ENCODE measurements at regions not wholly inside any gene's neighbourhood (a gene's known extent, or its start where the extent isn't known, plus 50 kb on each side); places are given as distances from the start of the nearest gene placed in this dataset.

- Histone ChIP-seq H3K27me3 (no peaks in the 10 kb centered on the region), H3K36me3 (no peaks in the 10 kb centered on the region), H3K9me3 (no peaks in the 10 kb centered on the region), H3K4me3 (no peak overlapping the region), H3K27ac (no peak overlapping the region), H3K4me1 (peaks cover 0 to 7% (median 0%) of the 10 kb centered on the region in 3 donors)
- 76 to 100% methylated on average over 2 to 14 of the region's 17 CpGs for WGBS, 2 donors (ENCODE audit: low coverage in 1 of 2)
- no peak for ATAC-seq
- no peak for TF ChIP-seq POLR2A (IDR thresholded peaks at IDR 0.05)
- TF ChIP-seq EP300 (IDR thresholded peaks at IDR 0.05): no peak
- TF ChIP-seq POLR2AphosphoS5 (IDR thresholded peaks at IDR 0.05): no peak
- no peak for TF ChIP-seq CTCF (IDR thresholded peaks at IDR 0.05)
Observed at GRCh38 chr13:24006520-24007248, 109.4 kb upstream of the C1QTNF9B start.

- no peaks in the 10 kb centered on the region for H3K27me3 ChIP-seq
- no peak overlapping the region for H3K27ac ChIP-seq
- H3K4me3 ChIP-seq: no peak overlapping the region
- ATAC-seq: no peak
- H3K9me3 ChIP-seq: no peaks in the 10 kb centered on the region
- peaks cover 0 to 7% (median 0%) of the 10 kb centered on the region in 3 donors for H3K4me1 ChIP-seq
- WGBS, 2 donors (ENCODE audit: low coverage in 1 of 2): 88 to 93% methylated on average over 1 to 3 of the region's 9 CpGs
- no peaks in the 10 kb centered on the region for H3K36me3 ChIP-seq
- TF ChIP-seq POLR2AphosphoS5 (IDR thresholded peaks at IDR 0.05) (no peak), EP300 (IDR thresholded peaks at IDR 0.05) (no peak), POLR2A (IDR thresholded peaks at IDR 0.05) (no peak), CTCF (IDR thresholded peaks at IDR 0.05) (no peak)
Observed at GRCh38 chr13:24007979-24008620, 110.8 kb upstream of the C1QTNF9B start.

DNA sequence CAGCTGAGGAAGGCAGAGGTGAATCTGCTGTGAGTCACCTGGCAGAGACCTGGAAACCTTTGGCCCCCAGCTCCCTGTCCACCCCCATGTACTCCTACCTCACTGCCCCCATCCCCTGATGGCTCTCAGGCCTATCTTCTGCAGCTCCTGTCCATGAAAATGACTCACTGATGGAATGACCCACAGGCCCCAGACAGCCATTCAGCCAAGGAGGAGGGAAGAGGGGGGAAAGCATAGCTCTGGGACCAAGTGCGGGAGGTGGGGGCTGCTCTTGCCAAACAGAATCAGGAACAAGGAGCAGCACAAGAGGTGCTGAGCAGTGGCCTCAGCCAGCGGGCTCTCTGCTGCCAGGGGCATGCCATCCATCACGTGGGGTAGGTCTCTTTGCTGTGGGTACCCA lies 111.4 kb upstream of the C1QTNF9B start:
- Histone ChIP-seq H3K9me3 (no peaks in the 10 kb centered on the region), H3K4me3 (no peak overlapping the region), H3K27ac (no peak overlapping the region), H3K36me3 (no peaks in the 10 kb centered on the region), H3K27me3 (no peaks in the 10 kb centered on the region), H3K4me1 (peaks cover 0 to 7% (median 0%) of the 10 kb centered on the region in 3 donors)
- ATAC-seq: no peak
- no peak for TF ChIP-seq POLR2A (IDR thresholded peaks at IDR 0.05)
- no peak for TF ChIP-seq EP300 (IDR thresholded peaks at IDR 0.05)
- TF ChIP-seq POLR2AphosphoS5 (IDR thresholded peaks at IDR 0.05): no peak
- TF ChIP-seq CTCF (IDR thresholded peaks at IDR 0.05): no peak
- no CpG with 5 or more reads among the region's 3 CpGs for WGBS, 2 donors (ENCODE audit: low coverage in 1 of 2)

DNA sequence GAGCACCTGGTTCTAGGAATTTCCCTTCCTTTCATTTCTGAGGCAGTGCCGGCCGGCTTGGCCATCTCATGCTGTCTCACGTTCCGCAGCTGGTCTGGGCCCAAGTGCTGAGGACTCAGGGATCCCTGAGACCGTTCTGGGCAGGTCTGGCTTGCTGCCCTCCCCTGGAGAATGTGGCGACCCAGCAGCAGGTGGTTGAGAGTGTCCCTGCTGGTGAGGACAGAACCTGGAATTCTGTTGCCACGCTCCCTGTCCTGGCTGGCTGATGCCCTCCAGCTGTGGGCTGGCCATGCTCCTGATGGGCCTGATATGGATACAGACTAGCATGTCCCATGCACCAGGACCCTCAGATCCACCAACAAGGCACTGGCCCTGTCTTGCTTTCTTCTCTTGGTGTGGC lies 114.0 kb upstream of the C1QTNF9B start:
- Histone ChIP-seq H3K4me1 (no peaks in the 10 kb centered on the region), H3K9me3 (no peaks in the 10 kb centered on the region), H3K4me3 (no peak overlapping the region), H3K36me3 (no peaks in the 10 kb centered on the region), H3K27me3 (no peaks in the 10 kb centered on the region), H3K27ac (no peak overlapping the region)
- no peak for TF ChIP-seq CTCF (IDR thresholded peaks at IDR 0.05)
- no peak for TF ChIP-seq POLR2A (IDR thresholded peaks at IDR 0.05)
- no peak for TF ChIP-seq EP300 (IDR thresholded peaks at IDR 0.05)
- TF ChIP-seq POLR2AphosphoS5 (IDR thresholded peaks at IDR 0.05): no peak
- ATAC-seq: no peak
- WGBS, 2 donors (ENCODE audit: low coverage in 1 of 2): no CpG with 5 or more reads among the region's 7 CpGs

- TF ChIP-seq POLR2A (IDR thresholded peaks at IDR 0.05): no peak
- Histone ChIP-seq H3K4me1 (no peaks in the 10 kb centered on the region), H3K27me3 (no peaks in the 10 kb centered on the region), H3K4me3 (no peak overlapping the region), H3K9me3 (no peaks in the 10 kb centered on the region), H3K27ac (no peak overlapping the region), H3K36me3 (no peaks in the 10 kb centered on the region)
- no peak for ATAC-seq
- WGBS, 2 donors (ENCODE audit: low coverage in 1 of 2): 81% methylated on average over 4 of the region's 10 CpGs; no CpG with 5 or more reads in 1 of the 2 donors
Observed at GRCh38 chr13:24012648-24013047, 115.3 kb upstream of the C1QTNF9B start.
